GM23248 (cell line): ENCODE measurements at regions not wholly inside any gene's neighbourhood (a gene's known extent, or its start where the extent isn't known, plus 50 kb on each side); places are given as distances from the start of the nearest gene placed in this dataset.
"Not testable (repeated sequence)": the region's sequence is repeated elsewhere in the genome, so short reads cannot be mapped to it uniquely, and the experiment has no call there.

Experiments used
- DNase-seq: peaks from one replicate; pipeline ENCODE4 v3.0.0-alpha.2; 2015
- H2AFZ ChIP-seq: fragments of 200-600 bp; sonication (generic); 2 replicates; pipeline ENCODE4 v1.6.1; 2016; ENCODE audit warnings: antibody characterized with exemption
- H3F3A ChIP-seq: fragments of 200-600 bp; sonication (generic); 2 replicates; pipeline ENCODE4 v1.6.1; 2016; ENCODE audit warnings: mild to moderate bottlenecking, antibody characterized with exemption, mixed run types; ENCODE audit not compliant: insufficient read depth
- H3K27ac ChIP-seq: fragments of 200-600 bp; sonication (generic); 2 replicates; pipeline ENCODE4 v1.5.1; 2016; ENCODE audit warnings: mild to moderate bottlenecking
- H3K27me3 ChIP-seq: fragments of 200-600 bp; sonication (generic); replicated peaks from 2 replicates; pipeline ENCODE4 v1.6.1; 2016; ENCODE audit warnings: mild to moderate bottlenecking; ENCODE audit not compliant: insufficient read depth
- H3K36me3 ChIP-seq: fragments of 200-600 bp; sonication (generic); 2 replicates; pipeline ENCODE4 v1.6.1; 2016; ENCODE audit warnings: low read depth, mild to moderate bottlenecking
- H3K4me1 ChIP-seq: fragments of 200-600 bp; sonication (generic); 2 replicates; pipeline ENCODE4 v1.6.1; 2016; ENCODE audit warnings: mild to moderate bottlenecking; ENCODE audit not compliant: insufficient read depth
- H3K4me2 ChIP-seq: fragments of 200-600 bp; sonication (generic); one replicate; pipeline ENCODE4 v1.6.1; 2016; ENCODE audit warnings: mild to moderate bottlenecking; ENCODE audit not compliant: unreplicated experiment
- H3K4me3 ChIP-seq: fragments of 200-600 bp; sonication (generic); 2 replicates; pipeline ENCODE4 v1.5.1; 2016; ENCODE audit warnings: mild to moderate bottlenecking
- H3K79me2 ChIP-seq: fragments of 200-600 bp; sonication (generic); 2 replicates; pipeline ENCODE4 v1.6.1; 2016; ENCODE audit warnings: mild to moderate bottlenecking; ENCODE audit not compliant: insufficient read depth
- H3K9ac ChIP-seq: fragments of 200-600 bp; sonication (generic); 2 replicates; pipeline ENCODE4 v1.6.1; 2016; ENCODE audit warnings: mild to moderate bottlenecking
- H3K9me2 ChIP-seq: fragments of 200-600 bp; sonication (generic); 2 replicates; pipeline ENCODE4 v1.6.1; 2016; ENCODE audit warnings: mixed run types, mild to moderate bottlenecking, moderate library complexity; ENCODE audit not compliant: insufficient read depth
- H3K9me3 ChIP-seq: fragments of 200-600 bp; sonication (generic); one replicate; pipeline ENCODE4 v1.6.1; 2017; ENCODE audit warnings: low read depth
- H4K20me1 ChIP-seq: fragments of 200-600 bp; sonication (generic); 2 replicates; pipeline ENCODE4 v1.6.0; 2016; ENCODE audit not compliant: insufficient read depth
- EZH2 ChIP-seq: fragments of 200-600 bp; sonication (generic); IDR thresholded peaks from 2 replicates; pipeline ENCODE4 v1.6.1; 2018; ENCODE audit warnings: antibody characterized with exemption, mild to moderate bottlenecking; ENCODE audit not compliant: insufficient read depth, poor library complexity, severe bottlenecking
- EZH2phosphoT487 ChIP-seq: fragments of 200-600 bp; sonication (generic); IDR thresholded peaks from 2 replicates; pipeline ENCODE4 v1.6.1; 2018; ENCODE audit warnings: antibody characterized with exemption, moderate library complexity, mild to moderate bottlenecking, low read depth; ENCODE audit not compliant: insufficient read depth
- WGBS, 2 experiments: methylation state at CpG; one replicate each; pipeline ENCODE4 v1.1.6; 2015 to 2017; ENCODE audit warnings: low lambda C conversion rate in 2 of 2, low coverage in 1 of 2; ENCODE audit errors: missing lambda C conversion rate in 2 of 2; 5-methylcytosine and 5-hydroxymethylcytosine counted together
- in situ Hi-C: fragments of 300-500 bp; cut with MboI; formaldehyde crosslinking; loops from 2 replicates; pipeline ENCODE4 v1.15.0; 2020

GRCh38 chr3:164018500-164018899 lies 1059.8 kb downstream of the SI start:
- H3K4me1 ChIP-seq, result no peaks in the 10 kb centered on the region
- no peak overlapping the region for H3K27ac ChIP-seq
- H2AFZ ChIP-seq, result no peak overlapping the region
- WGBS, 2 experiments, result 67 to 68% methylated on average over 9 of the region's 9 CpGs
- H3K9ac ChIP-seq, result no peak overlapping the region
- H3K4me2 ChIP-seq, result no peak overlapping the region
- no peaks in the 10 kb centered on the region for H3K79me2 ChIP-seq
- H3K4me3 ChIP-seq, result no peak overlapping the region
- H3K9me2 ChIP-seq, result no peaks in the 10 kb centered on the region
- TF ChIP-seq EZH2 (no peak), EZH2phosphoT487 (no peak)
- no peaks in the 10 kb centered on the region for H4K20me1 ChIP-seq
- H3K36me3 ChIP-seq, result no peaks in the 10 kb centered on the region
- no peak for DNase-seq
- no peaks in the 10 kb centered on the region for H3K27me3 ChIP-seq
- H3K9me3 ChIP-seq, result no peaks in the 10 kb centered on the region
- in situ Hi-C loops, result no loop called here
- H3F3A ChIP-seq, result no peaks in the 10 kb centered on the region

- H3K4me2 ChIP-seq, result no peak overlapping the region
- no peaks in the 10 kb centered on the region for H3F3A ChIP-seq
- no peaks in the 10 kb centered on the region for H3K27me3 ChIP-seq
- H3K4me1 ChIP-seq, result no peaks in the 10 kb centered on the region
- in situ Hi-C loops, result no loop called here
- 33 to 34% methylated on average over 1 of the region's 1 CpG for WGBS, 2 experiments
- DNase-seq, result no peak
- H3K27ac ChIP-seq, result no peak overlapping the region
- H3K36me3 ChIP-seq, result no peaks in the 10 kb centered on the region
- H2AFZ ChIP-seq, result no peak overlapping the region
- H3K9me3 ChIP-seq, result no peaks in the 10 kb centered on the region
- H3K79me2 ChIP-seq, result no peaks in the 10 kb centered on the region
- no peak overlapping the region for H3K4me3 ChIP-seq
- no peak overlapping the region for H3K9ac ChIP-seq
- no peaks in the 10 kb centered on the region for H3K9me2 ChIP-seq
- no peaks in the 10 kb centered on the region for H4K20me1 ChIP-seq
- TF ChIP-seq EZH2 (no peak), EZH2phosphoT487 (no peak)
These were observed 1070.5 kb downstream of the SI start for GRCh38 chr3:164007765-164008164.

- Histone ChIP-seq H4K20me1 (no peaks in the 10 kb centered on the region), H2AFZ (no peak overlapping the region), H3K36me3 (no peaks in the 10 kb centered on the region), H3K9ac (no peak overlapping the region), H3K4me3 (no peak overlapping the region), H3K9me2 (no peaks in the 10 kb centered on the region), H3F3A (no peaks in the 10 kb centered on the region), H3K4me1 (no peaks in the 10 kb centered on the region), H3K4me2 (no peak overlapping the region), H3K79me2 (no peaks in the 10 kb centered on the region), H3K9me3 (no peaks in the 10 kb centered on the region), H3K27ac (no peak overlapping the region), H3K27me3 (no peaks in the 10 kb centered on the region)
- in situ Hi-C loops, result no loop called here
- TF ChIP-seq EZH2, result no peak
- TF ChIP-seq EZH2phosphoT487, result no peak
- WGBS, 2 experiments, result 75 to 78% methylated on average over 21 to 22 of the region's 22 CpGs
- DNase-seq, result no peak
These were observed 1074.1 kb downstream of the SI start for GRCh38 chr3:164004205-164004604.

DNA sequence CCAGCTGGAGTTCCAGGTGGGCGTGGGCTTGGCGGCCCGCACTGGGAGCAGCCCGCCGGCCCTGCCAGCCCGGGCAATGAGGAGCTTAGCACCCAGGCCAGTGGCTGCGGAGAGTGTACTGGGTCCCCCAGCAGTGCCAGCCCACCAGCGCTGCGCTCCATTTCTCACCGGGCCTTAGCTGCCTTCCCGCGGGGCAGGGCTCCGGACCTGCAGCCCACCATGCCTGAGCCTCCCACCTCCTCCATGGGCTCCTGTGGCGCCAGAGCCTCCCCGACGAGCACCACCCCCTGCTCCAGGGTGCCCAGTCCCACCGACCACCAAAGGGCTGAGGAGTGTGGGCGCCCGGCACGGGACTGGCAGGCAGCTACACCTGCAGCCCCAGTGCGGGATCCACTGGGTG lies 1075.3 kb downstream of the SI start:
- H3K4me3 ChIP-seq, H3F3A ChIP-seq, H3K27me3 ChIP-seq, H3K4me2 ChIP-seq, H3K9me2 ChIP-seq, H4K20me1 ChIP-seq, H3K27ac ChIP-seq, DNase-seq, H3K79me2 ChIP-seq, H3K4me1 ChIP-seq, H3K36me3 ChIP-seq, H2AFZ ChIP-seq, in situ Hi-C loops, H3K9ac ChIP-seq, H3K9me3 ChIP-seq: not testable (repeated sequence)
- WGBS, 2 experiments, result 63 to 69% methylated on average over 15 to 19 of the region's 21 CpGs

- no peak for TF ChIP-seq EZH2
- TF ChIP-seq EZH2phosphoT487, result no peak
- no peaks in the 10 kb centered on the region for H3K9me3 ChIP-seq
- no peaks in the 10 kb centered on the region for H4K20me1 ChIP-seq
- H3K9ac ChIP-seq, result no peak overlapping the region
- no peaks in the 10 kb centered on the region for H3K27me3 ChIP-seq
- H3K36me3 ChIP-seq, result no peaks in the 10 kb centered on the region
- no peaks in the 10 kb centered on the region for H3K4me1 ChIP-seq
- 44 to 48% methylated on average over 6 of the region's 6 CpGs for WGBS, 2 experiments
- in situ Hi-C loops, result no loop called here
- H3K79me2 ChIP-seq, result no peaks in the 10 kb centered on the region
- no peak for DNase-seq
- H3F3A ChIP-seq, result no peaks in the 10 kb centered on the region
- H2AFZ ChIP-seq, result no peak overlapping the region
- H3K9me2 ChIP-seq, result no peaks in the 10 kb centered on the region
- no peak overlapping the region for H3K4me2 ChIP-seq
- no peak overlapping the region for H3K27ac ChIP-seq
- H3K4me3 ChIP-seq, result no peak overlapping the region
These were observed 1094.4 kb downstream of the SI start for GRCh38 chr3:163983940-163984339.
